Stimulated activated CD8-positive, alpha-beta memory T cell treated with anti-CD3 and anti-CD28 coated beads, Interleukin-12 subunit alpha, Interleukin-12 subunit beta, amount 100 ng/mL, for 24 hours (primary cell): ENCODE measurements at regions not wholly inside any gene's neighbourhood (a gene's known extent, or its start where the extent isn't known, plus 50 kb on each side); places are given as distances from the start of the nearest gene placed in this dataset.
A peak's percentile ranks its signal among the peaks of the same experiment; 100 is the strongest.
"Not testable (repeated sequence)": the region's sequence is repeated elsewhere in the genome, so short reads cannot be mapped to it uniquely, and the experiment has no call there.

ENCODE experiments used
- DNase-seq: peaks from one replicate; pipeline ENCODE4 v3.0.0-alpha.2; 2020; ENCODE audit errors: extremely low read depth

DNA sequence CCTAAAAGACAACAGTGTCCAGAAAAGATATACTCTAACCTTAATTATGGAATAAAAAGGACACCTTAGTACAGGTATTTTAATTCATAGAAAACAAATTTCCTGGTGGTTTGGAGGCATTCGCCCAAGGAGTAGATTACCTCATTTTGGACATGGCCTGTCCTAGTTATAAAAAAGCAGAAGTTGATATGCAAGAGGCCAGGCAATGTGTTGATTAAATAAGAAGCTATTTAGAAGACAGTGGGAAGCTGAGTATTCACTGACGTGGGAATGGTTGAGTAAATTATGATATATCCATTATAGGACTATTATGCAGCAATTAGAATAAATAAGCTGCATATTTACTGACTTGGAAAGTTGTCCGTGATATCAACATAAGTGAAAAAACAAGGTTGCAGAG, 314.9 kb downstream of the ALDH8A1 start:
- no peak for DNase-seq

DNA sequence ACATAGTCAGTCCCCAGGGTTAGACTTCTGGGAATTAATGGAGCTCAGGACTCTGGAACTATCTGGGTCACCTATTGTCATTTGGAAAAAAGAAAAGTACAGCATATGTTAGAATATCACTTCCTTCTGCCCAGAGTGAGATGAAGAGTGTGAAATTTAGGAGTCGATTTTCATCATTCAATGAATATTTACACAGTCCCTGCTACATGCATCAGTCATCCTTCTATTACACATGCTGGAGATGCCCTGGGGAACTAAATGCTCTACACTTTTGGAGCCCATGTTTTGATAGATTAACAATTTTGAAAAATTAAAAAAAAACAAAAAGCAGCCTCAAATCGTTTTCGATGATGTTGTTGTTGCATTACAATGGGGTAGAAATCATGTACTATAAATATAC, 315.4 kb downstream of the ALDH8A1 start:
- no peak for DNase-seq

DNA sequence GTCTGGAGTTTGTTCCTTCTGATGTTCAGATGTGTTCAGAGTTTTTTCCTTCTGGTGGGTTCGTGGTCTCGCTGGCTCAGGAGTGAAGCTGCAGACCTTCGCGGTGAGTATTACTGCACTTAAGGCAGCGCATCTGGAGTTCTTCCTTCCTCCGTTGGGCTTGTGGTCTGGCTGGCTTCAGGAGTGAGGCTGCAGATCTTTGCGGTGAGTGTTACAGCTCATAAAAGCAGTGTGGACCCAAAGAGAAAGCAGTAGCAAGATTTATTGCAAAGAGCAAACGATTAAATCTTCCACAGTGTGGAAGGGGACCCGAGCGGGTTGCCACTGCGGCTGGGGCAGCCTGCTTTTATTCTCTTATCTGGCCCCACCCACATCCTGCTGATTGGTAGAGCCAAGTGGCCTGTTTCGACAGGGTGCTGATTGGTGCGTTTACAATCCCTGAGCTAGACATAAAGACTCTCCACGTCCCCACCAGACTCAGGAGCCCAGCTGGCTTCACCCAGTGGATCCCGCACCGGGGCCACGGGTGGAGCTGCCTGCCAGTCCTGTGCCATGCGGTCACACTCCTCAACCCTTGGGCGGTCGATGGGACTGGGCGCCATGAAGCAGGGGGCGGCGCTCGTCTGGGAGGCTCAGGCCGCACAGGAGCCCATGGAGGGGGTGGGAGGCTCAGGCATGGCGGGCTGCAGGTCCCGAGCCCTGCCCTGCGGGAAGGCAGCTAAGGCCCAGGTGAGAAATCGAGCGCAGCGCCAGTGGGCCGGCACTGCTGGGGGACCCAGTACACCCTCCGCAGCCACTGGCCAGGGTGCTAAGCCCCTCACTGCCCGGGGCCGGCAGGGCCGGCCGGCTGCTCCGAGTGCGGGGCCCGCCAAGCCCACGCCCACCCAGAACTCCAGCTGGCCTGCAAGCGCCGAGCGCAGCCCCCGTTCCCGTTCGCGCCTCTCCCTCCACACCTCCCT, 315.3 kb upstream of the SGK1 start:
- DNase-seq = peak; percentile 3

GRCh38 chr6:134632024-134632423, 314.1 kb upstream of the SGK1 start:
- DNase-seq = no peak

- DNase-seq = no peak
Measured at GRCh38 chr6:134631398-134631924, 313.5 kb upstream of the SGK1 start.

DNA sequence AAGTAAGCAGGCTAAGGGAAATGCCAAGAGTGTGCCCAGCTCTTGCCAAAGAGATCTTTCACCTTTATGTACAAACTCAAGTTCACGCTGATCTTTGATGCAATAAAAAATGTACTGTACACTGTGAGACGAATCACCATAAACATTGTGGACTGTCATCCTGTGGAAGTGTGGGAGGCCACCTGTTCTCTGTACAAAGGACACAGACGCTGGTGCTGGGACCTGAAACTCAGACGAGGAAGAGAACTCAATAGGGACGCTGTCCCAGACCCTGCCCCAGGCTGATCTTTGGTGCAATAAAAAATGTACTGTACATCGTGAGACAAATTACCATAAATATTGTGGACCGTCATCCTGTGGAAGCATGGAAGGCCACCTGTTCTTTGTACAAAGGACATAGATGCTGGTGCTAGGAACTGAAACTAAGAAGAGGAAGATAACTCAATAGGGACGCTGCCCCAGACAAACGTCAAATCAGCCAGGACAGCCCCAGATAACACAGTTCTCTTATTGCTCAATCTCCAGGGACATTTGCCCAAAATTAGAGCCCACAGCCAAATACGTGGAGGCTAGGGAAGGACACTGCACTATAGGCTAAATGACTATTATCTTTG, 312.7 kb upstream of the SGK1 start:
- no peak for DNase-seq

- no peak for DNase-seq
Measured at GRCh38 chr6:134628154-134628553, 310.2 kb upstream of the SGK1 start.

DNA sequence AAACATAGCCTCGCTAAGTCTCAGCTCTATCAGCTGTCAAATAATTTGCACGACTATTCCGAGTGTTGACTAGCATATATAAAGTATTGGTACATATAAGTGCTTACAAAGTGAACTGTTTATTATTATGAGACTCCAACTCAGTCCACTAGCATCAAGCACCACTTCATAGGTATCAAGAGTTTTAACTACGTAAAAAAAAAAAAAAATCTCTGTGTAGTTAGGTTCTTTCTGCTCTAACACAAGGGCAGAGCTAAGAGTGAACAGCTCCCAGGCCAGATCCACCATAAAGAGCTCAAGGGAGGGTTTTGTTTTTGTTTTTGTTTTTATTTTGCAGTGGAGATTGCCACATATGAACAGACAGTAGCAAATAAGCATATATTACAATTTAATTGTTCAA, 309.8 kb upstream of the SGK1 start:
- no peak for DNase-seq

GRCh38 chr6:134626589-134626988, 308.7 kb upstream of the SGK1 start:
- no peak for DNase-seq

GRCh38 chr6:134626086-134626485, 308.2 kb upstream of the SGK1 start:
- no peak for DNase-seq

DNA sequence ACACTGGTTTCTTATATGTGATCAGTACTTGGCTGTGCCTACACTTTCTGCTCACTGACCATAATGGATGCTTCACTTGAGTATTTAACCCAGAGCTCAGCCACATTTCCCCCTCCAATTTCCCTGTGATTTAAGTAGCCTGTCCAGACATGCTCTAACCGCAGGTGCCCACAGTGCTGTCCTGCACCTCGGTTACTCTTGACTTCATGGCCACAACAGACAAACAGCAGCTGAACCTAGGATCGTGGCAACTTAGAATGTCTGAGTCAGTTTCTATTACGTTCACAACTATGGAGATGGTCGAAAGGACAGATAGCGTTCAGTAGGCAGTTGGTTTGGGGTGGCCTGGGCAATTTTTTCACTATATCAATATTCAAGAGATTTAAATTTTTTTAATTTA, 306.9 kb upstream of the SGK1 start:
- no peak for DNase-seq

DNA sequence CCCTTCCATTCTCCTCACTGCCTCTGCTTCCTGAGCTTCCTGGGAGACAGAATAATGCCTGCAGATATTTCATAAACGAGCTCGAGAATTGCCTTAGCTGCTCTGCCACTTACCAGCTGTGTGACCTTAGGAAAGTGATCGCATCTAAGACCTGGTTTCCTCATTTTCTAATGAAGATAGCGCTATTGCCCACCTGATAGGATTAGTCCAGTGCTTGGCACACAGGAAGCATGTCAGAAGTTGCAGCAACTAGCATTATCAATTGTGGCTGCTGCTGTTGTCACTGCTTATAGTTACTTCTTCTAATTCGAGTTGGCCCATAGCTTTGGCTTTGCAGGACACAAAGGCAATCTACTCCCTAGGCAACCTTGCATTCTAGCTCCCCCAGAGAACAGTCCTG, 305.5 kb upstream of the SGK1 start:
- DNase-seq = no peak

- DNase-seq = no peak
Measured at GRCh38 chr6:134622382-134623173, 304.7 kb upstream of the SGK1 start.

GRCh38 chr6:134621858-134622257, 303.9 kb upstream of the SGK1 start:
- DNase-seq = no peak

- no peak for DNase-seq
Measured at GRCh38 chr6:134619789-134620188, 301.9 kb upstream of the SGK1 start.

GRCh38 chr6:134619077-134619476, 301.2 kb upstream of the SGK1 start:
- DNase-seq = no peak

GRCh38 chr6:134614606-134615485, 296.9 kb upstream of the SGK1 start:
- DNase-seq = no peak

- DNase-seq = not testable (repeated sequence)
Measured at GRCh38 chr6:134612128-134612527, 294.2 kb upstream of the SGK1 start.

GRCh38 chr6:134610411-134610810, 292.5 kb upstream of the SGK1 start:
- no peak for DNase-seq

- no peak for DNase-seq
Measured at GRCh38 chr6:134609716-134610261, 291.9 kb upstream of the SGK1 start.

GRCh38 chr6:134607411-134607810, 289.5 kb upstream of the SGK1 start:
- no peak for DNase-seq
